Activated CD4-positive, alpha-beta T cell treated with anti-CD3 and anti-CD28 coated beads for 36 hours (primary cell): ENCODE measurements at regions not wholly inside any gene's neighbourhood (a gene's known extent, or its start where the extent isn't known, plus 50 kb on each side); places are given as distances from the start of the nearest gene placed in this dataset.

Experiments
- ATAC-seq: fragments of 200-7000 bp; cut with Tn5 transposase; one replicate; pipeline ENCODE4 v1.10.0; 2021; ENCODE audit warnings: mild to moderate bottlenecking, moderate library complexity
- CTCF ChIA-PET: fragments of 350-600 bp; sonication (Branson Sonifier 250); formaldehyde crosslinking; loops from one replicate; lab custom pipeline; 2021; ENCODE audit warnings: antibody characterized with exemption; lab: Charles Lee
- POLR2A ChIA-PET: fragments of 350-600 bp; sonication (Branson Sonifier 250); formaldehyde crosslinking; loops from one replicate; lab custom pipeline; 2021; ENCODE audit warnings: antibody characterized with exemption, inconsistent platforms; lab: Charles Lee
- DNase-seq: peaks from one replicate; pipeline ENCODE4 v3.0.0-alpha.2; 2020
- H3K27ac Mint-ChIP-seq: one replicate; pipeline ENCODE4 v1.8.0; 2021; ENCODE audit warnings: mixed read lengths
- H3K27me3 Mint-ChIP-seq: one replicate; pipeline ENCODE4 v1.8.0; 2021; ENCODE audit warnings: mixed read lengths
- H3K36me3 Mint-ChIP-seq: one replicate; pipeline ENCODE4 v1.8.0; 2021; ENCODE audit warnings: low read depth, mixed read lengths
- H3K4me1 Mint-ChIP-seq: one replicate; pipeline ENCODE4 v1.8.0; 2021; ENCODE audit warnings: mixed read lengths
- H3K4me3 Mint-ChIP-seq: one replicate; pipeline ENCODE4 v1.8.0; 2021; ENCODE audit warnings: mild to moderate bottlenecking, moderate library complexity, mixed read lengths
- H3K9me3 Mint-ChIP-seq: one replicate; pipeline ENCODE4 v1.8.0; 2021; ENCODE audit warnings: low read depth, mixed read lengths
- intact Hi-C, 2 experiments: fragments of 100-400 bp; cut with DNase I in 1 of 2; cut with micrococcal nuclease in 1 of 2; formaldehyde crosslinking; loops; one replicate each; pipeline versions ENCODE4 v1.14.2 to v1.15.1; 2022 to 2024; cut with DNase I, micrococcal nuclease

- DNase-seq (peak; percentile 33), ATAC-seq (peak; percentile 75)
- no peak overlapping the region for H3K4me3 Mint-ChIP-seq
- H3K4me1 Mint-ChIP-seq, result peaks cover 37% of the 10 kb centered on the region
- no peak overlapping the region for H3K27ac Mint-ChIP-seq
- H3K9me3 Mint-ChIP-seq, result no peaks in the 10 kb centered on the region
- ChIA-PET CTCF (interaction anchor here (0.6 to 1.2 kb wide), 3 partner anchors 39 to 348 kb away, joined by 3 to 4 read pairs (median 3); no protein-coding TSS in a partner anchor), POLR2A (interaction anchor here (0.7 kb wide), 1 partner anchor 512 kb away, joined by 4 read pairs; no protein-coding TSS in a partner anchor)
- H3K27me3 Mint-ChIP-seq, result no peaks in the 10 kb centered on the region
- intact Hi-C loops, result loop anchor here in 1 of 2 experiments (10.0 kb wide), 1 partner anchor 538 kb away; the partner anchor contains the start of gene TRIB2
- H3K36me3 Mint-ChIP-seq, result no peaks in the 10 kb centered on the region
Observed at GRCh38 chr2:12176623-12177454, 430.4 kb downstream of the LPIN1 start.

GRCh38 chr2:12177455-12178288 lies 431.2 kb downstream of the LPIN1 start:
- intact Hi-C loops, result loop anchor here in 1 of 2 experiments (10.0 kb wide), 1 partner anchor 537 kb away; the partner anchor contains the start of gene TRIB2
- ATAC-seq (peak; percentile 67), DNase-seq (peak; percentile 19)
- H3K4me3 Mint-ChIP-seq, result no peak overlapping the region
- H3K9me3 Mint-ChIP-seq, result no peaks in the 10 kb centered on the region
- ChIA-PET POLR2A (no interaction called here), CTCF (interaction anchor here (0.6 to 1.2 kb wide), 3 partner anchors 336 to 355 kb away, joined by 3 to 4 read pairs (median 3); no protein-coding TSS in a partner anchor)
- no peaks in the 10 kb centered on the region for H3K27me3 Mint-ChIP-seq
- peaks cover 37% of the 10 kb centered on the region for H3K4me1 Mint-ChIP-seq
- H3K36me3 Mint-ChIP-seq, result no peaks in the 10 kb centered on the region
- no peak overlapping the region for H3K27ac Mint-ChIP-seq

GRCh38 chr2:12178289-12179080 lies 432.1 kb downstream of the LPIN1 start:
- POLR2A ChIA-PET, result no interaction called here
- ATAC-seq (no peak), DNase-seq (no peak)
- no peak overlapping the region for H3K27ac Mint-ChIP-seq
- peaks cover 37% of the 10 kb centered on the region for H3K4me1 Mint-ChIP-seq
- H3K36me3 Mint-ChIP-seq, result no peaks in the 10 kb centered on the region
- H3K4me3 Mint-ChIP-seq, result no peak overlapping the region
- H3K9me3 Mint-ChIP-seq, result no peaks in the 10 kb centered on the region
- CTCF ChIA-PET, result interaction anchor here (0.7 to 1.2 kb wide), 2 partner anchors 349 to 356 kb away, joined by 3 to 4 read pairs; no protein-coding TSS in a partner anchor
- intact Hi-C loops, result loop anchor here in 1 of 2 experiments (10.0 kb wide), 1 partner anchor 536 kb away; the partner anchor contains the start of gene TRIB2
- no peaks in the 10 kb centered on the region for H3K27me3 Mint-ChIP-seq

GRCh38 chr2:12180031-12180430 lies 433.6 kb downstream of the LPIN1 start:
- no peak for DNase-seq
- CTCF ChIA-PET, result interaction anchor here (1.0 kb wide), 1 partner anchor 21 kb away, joined by 3 read pairs; no protein-coding TSS in a partner anchor
- no peaks in the 10 kb centered on the region for H3K9me3 Mint-ChIP-seq
- H3K27ac Mint-ChIP-seq, result no peak overlapping the region
- no peaks in the 10 kb centered on the region for H3K27me3 Mint-ChIP-seq
- no peak overlapping the region for H3K4me3 Mint-ChIP-seq
- intact Hi-C loops, result no loop called here
- POLR2A ChIA-PET, result no interaction called here
- no peak for ATAC-seq
- no peaks in the 10 kb centered on the region for H3K36me3 Mint-ChIP-seq
- peaks cover 36% of the 10 kb centered on the region for H3K4me1 Mint-ChIP-seq

GRCh38 chr2:12183032-12183645 lies 436.7 kb downstream of the LPIN1 start:
- intact Hi-C loops, result no loop called here
- POLR2A ChIA-PET, result no interaction called here
- no peak for ATAC-seq
- no peak for DNase-seq
- Mint-ChIP-seq H3K27ac (no peak overlapping the region), H3K27me3 (no peaks in the 10 kb centered on the region), H3K36me3 (no peaks in the 10 kb centered on the region), H3K4me1 (peaks cover 7% of the 10 kb centered on the region), H3K9me3 (no peaks in the 10 kb centered on the region), H3K4me3 (no peak overlapping the region)
- CTCF ChIA-PET, result interaction anchor here (0.8 to 1.1 kb wide), 2 partner anchors 13 to 824 kb away, joined by 3 read pairs; no protein-coding TSS in a partner anchor

- DNase-seq (peak; percentile 18), ATAC-seq (peak; percentile 42)
- ChIA-PET POLR2A (no interaction called here), CTCF (no interaction called here)
- H3K9me3 Mint-ChIP-seq, result peaks cover 12% of the 10 kb centered on the region
- H3K27ac Mint-ChIP-seq, result peak overlapping the region; percentile 33
- peaks cover 13% of the 10 kb centered on the region for H3K4me1 Mint-ChIP-seq
- intact Hi-C loops, result no loop called here
- peaks cover 2% of the 10 kb centered on the region for H3K36me3 Mint-ChIP-seq
- no peak overlapping the region for H3K4me3 Mint-ChIP-seq
- H3K27me3 Mint-ChIP-seq, result no peaks in the 10 kb centered on the region
Observed at GRCh38 chr2:12192762-12193161, 446.3 kb downstream of the LPIN1 start.

GRCh38 chr2:12194968-12195367 lies 448.5 kb downstream of the LPIN1 start:
- ChIA-PET CTCF (no interaction called here), POLR2A (no interaction called here)
- H3K27ac Mint-ChIP-seq, result no peak overlapping the region
- ATAC-seq, result no peak
- H3K9me3 Mint-ChIP-seq, result peaks cover 12% of the 10 kb centered on the region
- no peak for DNase-seq
- peaks cover 13% of the 10 kb centered on the region for H3K4me1 Mint-ChIP-seq
- H3K27me3 Mint-ChIP-seq, result no peaks in the 10 kb centered on the region
- intact Hi-C loops, result no loop called here
- H3K4me3 Mint-ChIP-seq, result no peak overlapping the region
- H3K36me3 Mint-ChIP-seq, result peaks cover 2% of the 10 kb centered on the region

- peaks cover 12% of the 10 kb centered on the region for H3K9me3 Mint-ChIP-seq
- DNase-seq, result no peak
- ChIA-PET POLR2A (no interaction called here), CTCF (interaction anchor here (0.7 kb wide), 1 partner anchor 13 kb away, joined by 3 read pairs; no protein-coding TSS in a partner anchor)
- intact Hi-C loops, result no loop called here
- H3K36me3 Mint-ChIP-seq, result peaks cover 2% of the 10 kb centered on the region
- H3K27me3 Mint-ChIP-seq, result no peaks in the 10 kb centered on the region
- no peak overlapping the region for H3K27ac Mint-ChIP-seq
- H3K4me3 Mint-ChIP-seq, result no peak overlapping the region
- peaks cover 13% of the 10 kb centered on the region for H3K4me1 Mint-ChIP-seq
- ATAC-seq, result no peak
Observed at GRCh38 chr2:12196495-12196894, 450.1 kb downstream of the LPIN1 start.

GRCh38 chr2:12197133-12197532 lies 450.7 kb downstream of the LPIN1 start:
- H3K9me3 Mint-ChIP-seq, result peaks cover 12% of the 10 kb centered on the region
- H3K27me3 Mint-ChIP-seq, result no peaks in the 10 kb centered on the region
- H3K27ac Mint-ChIP-seq, result no peak overlapping the region
- ChIA-PET CTCF (interaction anchor here (1.1 kb wide), 1 partner anchor 13 kb away, joined by 3 read pairs; no protein-coding TSS in a partner anchor), POLR2A (no interaction called here)
- H3K4me1 Mint-ChIP-seq, result peaks cover 13% of the 10 kb centered on the region
- ATAC-seq (peak; percentile 73), DNase-seq (no peak)
- no peak overlapping the region for H3K4me3 Mint-ChIP-seq
- intact Hi-C loops, result no loop called here
- peaks cover 2% of the 10 kb centered on the region for H3K36me3 Mint-ChIP-seq

- intact Hi-C loops, result no loop called here
- H3K4me1 Mint-ChIP-seq, result no peaks in the 10 kb centered on the region
- no peaks in the 10 kb centered on the region for H3K27me3 Mint-ChIP-seq
- ATAC-seq (no peak), DNase-seq (no peak)
- H3K36me3 Mint-ChIP-seq, result no peaks in the 10 kb centered on the region
- CTCF ChIA-PET, result no interaction called here
- POLR2A ChIA-PET, result no interaction called here
- H3K9me3 Mint-ChIP-seq, result peaks cover 2% of the 10 kb centered on the region
- H3K4me3 Mint-ChIP-seq, result no peak overlapping the region
- H3K27ac Mint-ChIP-seq, result no peak overlapping the region
Observed at GRCh38 chr2:12199491-12200211, 453.2 kb downstream of the LPIN1 start.
